A549 (cell line): ENCODE measurements at regions not wholly inside any gene's neighbourhood (a gene's known extent, or its start where the extent isn't known, plus 50 kb on each side); places are given as distances from the start of the nearest gene placed in this dataset.

ENCODE experiments used
- ATAC-seq, 2 experiments: fragments of 200-7000 bp in 1 of 2; fragments of >200 bp in 1 of 2; cut with Nextera tagmentation in 1 of 2; cut with Tn5 transposase in 1 of 2; 3 replicates each; pipeline versions ENCODE4 v1.8.0 to v1.9.1; 2018 to 2020; ENCODE audit warnings: mild to moderate bottlenecking in 1 of 2, moderate library complexity in 1 of 2
- CTCF ChIA-PET: fragments of 300-600 bp; sonication (Branson Sonifier 250); formaldehyde crosslinking; extraction: SDS; loops from one replicate; lab custom pipeline; 2021; ENCODE audit warnings: antibody characterized with exemption, inconsistent platforms; lab: Yijun Ruan, JAX
- POLR2A ChIA-PET: fragments of 350-600 bp; formaldehyde crosslinking; extraction: SDS; loops from one replicate; lab custom pipeline; 2021; ENCODE audit warnings: antibody characterized with exemption, inconsistent platforms; lab: Yijun Ruan, JAX
- DNase-seq, 2 experiments: peaks; one replicate each; pipeline versions ENCODE4 v3.0.0 to v3.0.0-alpha.2; 2011 to 2016; ENCODE audit warnings: low read depth in 1 of 2, low spot score in 1 of 2
- FAIRE-seq: peaks from 2 replicates; lab custom pipeline; 2011; peaks lifted over from hg19 to GRCh38; lab: Jason Lieb, UNC
- H3K27ac ChIP-seq, 2 experiments: fragments of >200 bp; sonication (Bioruptor Twin); formaldehyde crosslinking; 3 replicates each; pipeline ENCODE4 v1.5.1; 2016 to 2017
- H3K4me1 ChIP-seq: fragments of >200 bp; sonication (Bioruptor Twin); formaldehyde crosslinking; 3 replicates; pipeline ENCODE4 v1.6.1; 2016
- H3K4me2 ChIP-seq: fragments of >200 bp; sonication (Bioruptor Twin); formaldehyde crosslinking; 3 replicates; pipeline ENCODE4 v1.6.1; 2016
- H3K4me3 ChIP-seq: fragments of >200 bp; sonication (Bioruptor Twin); formaldehyde crosslinking; 3 replicates; pipeline ENCODE4 v1.5.1; 2016
- H3K9me3 ChIP-seq: fragments of >200 bp; sonication (Bioruptor Twin); formaldehyde crosslinking; 3 replicates; pipeline ENCODE4 v1.6.1; 2016
- CHD2 ChIP-seq: fragments of 150-350 bp; IDR thresholded peaks from 2 replicates; pipeline ENCODE4 v1.6.1; 2014; ENCODE audit warnings: low read length; ENCODE audit not compliant: partially characterized antibody
- FOXS1 ChIP-seq: fragments of 250-450 bp; sonication (Bioruptor Pico); IDR thresholded peaks from 2 replicates; pipeline ENCODE4 v1.5.0; 2020; ENCODE audit warnings: mild to moderate bottlenecking, moderate library complexity
- HDAC2 ChIP-seq: fragments of 200-600 bp; sonication (generic); IDR thresholded peaks from 2 replicates; pipeline ENCODE4 v1.6.1; 2016
- HEYL ChIP-seq: fragments of 250-450 bp; sonication (Bioruptor Pico); IDR thresholded peaks from 2 replicates; pipeline ENCODE4 v1.8.0; 2021; ENCODE audit warnings: mild to moderate bottlenecking, moderate library complexity
- HOXB13 ChIP-seq: fragments of 250-450 bp; sonication (Bioruptor Pico); IDR thresholded peaks from 2 replicates; pipeline ENCODE4 v1.5.0; 2020; ENCODE audit warnings: low read depth, mild to moderate bottlenecking, moderate library complexity
- JUN ChIP-seq, 2 experiments: fragments of >200 bp; sonication (Bioruptor Twin); formaldehyde crosslinking; IDR thresholded peaks; 2 replicates in 1 of 2; 3 replicates in 1 of 2; pipeline ENCODE4 v1.6.1; 2016 to 2017
- JUNB ChIP-seq: fragments of >200 bp; sonication (Bioruptor Twin); formaldehyde crosslinking; IDR thresholded peaks from 2 replicates; pipeline ENCODE4 v1.6.1; 2016
- KDM1A ChIP-seq: fragments of 200-600 bp; sonication (generic); IDR thresholded peaks from 2 replicates; pipeline ENCODE4 v1.6.1; 2016; ENCODE audit warnings: low read depth, mild to moderate bottlenecking
- KDM5A ChIP-seq: fragments of 200-600 bp; sonication (generic); IDR thresholded peaks from 2 replicates; pipeline ENCODE4 v1.6.1; 2016; ENCODE audit warnings: antibody characterized with exemption, mild to moderate bottlenecking
- MYC ChIP-seq: IDR thresholded peaks from 2 replicates; pipeline ENCODE4 v1.6.1; 2012; ENCODE audit warnings: mild to moderate bottlenecking, inconsistent platforms, low read length, improper control_type of control experiment, borderline replicate concordance
- NFE2L2 ChIP-seq: fragments of 150-350 bp; conservative IDR thresholded peaks from 2 replicates; pipeline ENCODE4 v1.6.1; 2014; ENCODE audit warnings: low read length
- PHF8 ChIP-seq: fragments of 200-600 bp; sonication (generic); IDR thresholded peaks from 2 replicates; pipeline ENCODE4 v1.6.1; 2016; ENCODE audit warnings: low read depth, mild to moderate bottlenecking, antibody characterized with exemption, moderate library complexity, borderline replicate concordance
- RAD21 ChIP-seq, 2 experiments: fragments of >200 bp in 1 of 2; sonication (Bioruptor Twin) in 1 of 2; formaldehyde crosslinking in 1 of 2; IDR thresholded peaks in 1 of 2; conservative IDR thresholded peaks in 1 of 2; 2 replicates in 1 of 2; 3 replicates in 1 of 2; pipeline ENCODE4 v1.6.1; 2012 to 2018; ENCODE audit warnings: inconsistent platforms in 1 of 2
- REST ChIP-seq: fragments of 200-600 bp; sonication (generic); IDR thresholded peaks from 2 replicates; pipeline ENCODE4 v1.6.1; 2016; ENCODE audit warnings: antibody characterized with exemption, mild to moderate bottlenecking, moderate library complexity
- SMC3 ChIP-seq: fragments of >200 bp; sonication (Bioruptor Twin); formaldehyde crosslinking; IDR thresholded peaks from 3 replicates; pipeline ENCODE4 v1.6.1; 2018; ENCODE audit warnings: inconsistent platforms
- TP53 ChIP-seq: fragments of 250-450 bp; sonication (Bioruptor Pico); IDR thresholded peaks from 2 replicates; pipeline ENCODE4 v1.5.0; 2021; ENCODE audit warnings: mild to moderate bottlenecking, moderate library complexity
- ZFP36 ChIP-seq: fragments of 450-650 bp; IDR thresholded peaks from 2 replicates; pipeline ENCODE4 v1.6.1; 2014; ENCODE audit warnings: borderline replicate concordance; ENCODE audit not compliant: partially characterized antibody
- ZNF302 ChIP-seq: fragments of 250-450 bp; sonication (Bioruptor Pico); IDR thresholded peaks from 2 replicates; pipeline ENCODE4 v1.9.0; 2021; ENCODE audit warnings: inconsistent platforms, mild to moderate bottlenecking, moderate library complexity
- WGBS: methylation state at CpG from one replicate; pipeline ENCODE4 v1.1.6; 2017; ENCODE audit errors: missing lambda C conversion rate; 5-methylcytosine and 5-hydroxymethylcytosine counted together
- TF ChIP-seq, protein P1 (sequence below): fragments of 450-650 bp; IDR thresholded peaks from 2 replicates; pipeline ENCODE4 v1.6.1; 2014; ENCODE audit warnings: antibody characterized with exemption
- TF ChIP-seq, protein P2 (sequence below): fragments of >200 bp; sonication (Bioruptor Twin); formaldehyde crosslinking; IDR thresholded peaks from 3 replicates; pipeline ENCODE4 v1.5.1; 2016
- TF ChIP-seq, protein P3 (sequence below): IDR thresholded peaks from 2 replicates; pipeline ENCODE4 v1.6.1; 2012; ENCODE audit warnings: low read depth, borderline replicate concordance

- TF ChIP-seq ZNF302 (CRISPR knock-in tag), result no peak
- no peak for TF ChIP-seq KDM1A
- TF ChIP-seq, protein P1, sequence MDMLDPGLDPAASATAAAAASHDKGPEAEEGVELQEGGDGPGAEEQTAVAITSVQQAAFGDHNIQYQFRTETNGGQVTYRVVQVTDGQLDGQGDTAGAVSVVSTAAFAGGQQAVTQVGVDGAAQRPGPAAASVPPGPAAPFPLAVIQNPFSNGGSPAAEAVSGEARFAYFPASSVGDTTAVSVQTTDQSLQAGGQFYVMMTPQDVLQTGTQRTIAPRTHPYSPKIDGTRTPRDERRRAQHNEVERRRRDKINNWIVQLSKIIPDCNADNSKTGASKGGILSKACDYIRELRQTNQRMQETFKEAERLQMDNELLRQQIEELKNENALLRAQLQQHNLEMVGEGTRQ, result no peak
- TF ChIP-seq FOXS1 (CRISPR knock-in tag), result no peak
Measured at GRCh38 chr9:26745111-26745510, 147.5 kb downstream of the CAAP1 start (continued).

- WGBS, result 17% methylated on average over 2 of the region's 2 CpGs
- peak overlapping the region; percentile 34; the same call in 1 of the 3 replicates for H3K4me2 ChIP-seq
- peaks cover 8% of the 10 kb centered on the region; the same call in 2 of the 3 replicates for H3K4me1 ChIP-seq
- DNase-seq (peak; percentile 4 to 45), FAIRE-seq (no peak), ATAC-seq (no peak)
- no peak overlapping the region for H3K27ac ChIP-seq
- ChIA-PET CTCF (interaction anchor here (1.4 to 2.8 kb wide), 2 partner anchors 17 to 232 kb away, joined by 5 to 9 read pairs; no protein-coding TSS in a partner anchor), POLR2A (no interaction called here)
- TF ChIP-seq MYC, result no peak
- TF ChIP-seq, protein P2, sequence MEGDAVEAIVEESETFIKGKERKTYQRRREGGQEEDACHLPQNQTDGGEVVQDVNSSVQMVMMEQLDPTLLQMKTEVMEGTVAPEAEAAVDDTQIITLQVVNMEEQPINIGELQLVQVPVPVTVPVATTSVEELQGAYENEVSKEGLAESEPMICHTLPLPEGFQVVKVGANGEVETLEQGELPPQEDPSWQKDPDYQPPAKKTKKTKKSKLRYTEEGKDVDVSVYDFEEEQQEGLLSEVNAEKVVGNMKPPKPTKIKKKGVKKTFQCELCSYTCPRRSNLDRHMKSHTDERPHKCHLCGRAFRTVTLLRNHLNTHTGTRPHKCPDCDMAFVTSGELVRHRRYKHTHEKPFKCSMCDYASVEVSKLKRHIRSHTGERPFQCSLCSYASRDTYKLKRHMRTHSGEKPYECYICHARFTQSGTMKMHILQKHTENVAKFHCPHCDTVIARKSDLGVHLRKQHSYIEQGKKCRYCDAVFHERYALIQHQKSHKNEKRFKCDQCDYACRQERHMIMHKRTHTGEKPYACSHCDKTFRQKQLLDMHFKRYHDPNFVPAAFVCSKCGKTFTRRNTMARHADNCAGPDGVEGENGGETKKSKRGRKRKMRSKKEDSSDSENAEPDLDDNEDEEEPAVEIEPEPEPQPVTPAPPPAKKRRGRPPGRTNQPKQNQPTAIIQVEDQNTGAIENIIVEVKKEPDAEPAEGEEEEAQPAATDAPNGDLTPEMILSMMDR, result peak; percentile 78
- TF ChIP-seq HEYL, result no peak
- TF ChIP-seq JUN (IDR thresholded peaks at IDR 0.05), result no peak
- TF ChIP-seq, protein P1, result no peak
- TF ChIP-seq RAD21 (conservative IDR thresholded peaks at IDR 0.05 in 1 of 2, IDR thresholded peaks at IDR 0.05 in 1 of 2), result peak; percentile 66 to 69
- TF ChIP-seq TP53 (CRISPR knock-in tag), result no peak
- TF ChIP-seq SMC3, result peak; percentile 79
- no peak overlapping the region for H3K4me3 ChIP-seq
- H3K9me3 ChIP-seq, result no peaks in the 10 kb centered on the region
Measured at GRCh38 chr9:26744191-26744965, 148.2 kb downstream of the CAAP1 start.

DNA sequence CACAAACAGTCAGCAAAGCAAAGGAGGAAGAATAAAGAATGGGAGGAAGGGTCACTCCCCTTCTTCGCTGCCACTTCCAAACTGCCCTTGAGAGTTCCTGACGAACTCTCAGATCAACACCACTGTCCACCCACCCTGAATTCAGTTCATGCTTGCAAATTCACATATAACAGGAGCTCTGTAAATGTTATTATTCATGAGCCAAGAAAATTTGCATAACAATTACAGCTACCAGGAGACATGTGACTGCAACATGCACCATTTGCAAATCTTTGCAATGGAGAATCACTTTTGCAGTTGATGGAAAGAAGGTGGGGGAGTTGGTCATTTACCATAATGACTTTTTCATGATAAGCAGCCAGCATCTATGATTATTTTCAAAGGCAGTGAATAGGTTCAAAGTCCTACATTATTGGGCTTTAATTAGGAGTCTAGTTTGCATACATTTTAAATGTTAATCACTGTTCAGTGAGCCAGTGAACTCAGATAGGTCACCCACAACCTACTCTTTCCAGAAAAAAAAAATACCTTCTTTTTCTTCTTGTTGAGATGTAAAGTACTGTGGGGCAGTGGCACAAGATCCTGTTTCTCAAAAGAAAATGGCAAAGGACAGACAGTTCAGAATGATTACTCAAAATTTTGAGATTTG lies 149.7 kb downstream of the CAAP1 start:
- ChIA-PET POLR2A (interaction anchor here (0.7 kb wide), 1 partner anchor 113 kb away, joined by 3 read pairs; no protein-coding TSS in a partner anchor), CTCF (interaction anchor here (1.1 to 2.8 kb wide), 3 partner anchors 15 to 233 kb away, joined by 3 to 9 read pairs (median 5); no protein-coding TSS in a partner anchor)
- H3K4me2 ChIP-seq, result no peak overlapping the region
- TF ChIP-seq FOXS1 (CRISPR knock-in tag) (no peak), REST (no peak), KDM5A (no peak), HDAC2 (no peak), CHD2 (no peak), TP53 (CRISPR knock-in tag) (no peak), HOXB13 (CRISPR knock-in tag) (no peak), ZFP36 (no peak), NFE2L2 (no peak), JUNB (no peak), JUN (IDR thresholded peaks at IDR 0.05) (no peak), PHF8 (no peak), SMC3 (no peak)
- TF ChIP-seq, protein P3, sequence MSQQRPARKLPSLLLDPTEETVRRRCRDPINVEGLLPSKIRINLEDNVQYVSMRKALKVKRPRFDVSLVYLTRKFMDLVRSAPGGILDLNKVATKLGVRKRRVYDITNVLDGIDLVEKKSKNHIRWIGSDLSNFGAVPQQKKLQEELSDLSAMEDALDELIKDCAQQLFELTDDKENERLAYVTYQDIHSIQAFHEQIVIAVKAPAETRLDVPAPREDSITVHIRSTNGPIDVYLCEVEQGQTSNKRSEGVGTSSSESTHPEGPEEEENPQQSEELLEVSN, result no peak
- TF ChIP-seq, protein P1, result no peak
- TF ChIP-seq, all 56 proteins: peak for 0
- ATAC-seq (no peak), DNase-seq (no peak), FAIRE-seq (no peak)
- Histone ChIP-seq H3K4me1 (peaks cover 8% of the 10 kb centered on the region; the same call in 2 of the 3 replicates), H3K4me3 (no peak overlapping the region), H3K27ac (no peak overlapping the region), H3K9me3 (peaks cover 5% of the 10 kb centered on the region; the same call in 1 of the 3 replicates)
- 0% methylated on average over 2 of the region's 2 CpGs for WGBS
